ENCODE measurements at regions not wholly inside any gene's neighbourhood (a gene's known extent, or its start where the extent isn't known, plus 50 kb on each side); places are given as distances from the start of the nearest gene placed in this dataset.
"Not testable (repeated sequence)": the region's sequence is repeated elsewhere in the genome, so short reads cannot be mapped to it uniquely, and the experiment has no call there.

GRCh38 chr12:114500775-114501473 is 95.0 kb upstream of the TBX5 start:
- no peak for DNase-seq

GRCh38 chr12:114500131-114500530 is 94.2 kb upstream of the TBX5 start:
- DNase-seq, result no peak

GRCh38 chr12:114499338-114499737 is 93.4 kb upstream of the TBX5 start:
- DNase-seq, result no peak

DNA sequence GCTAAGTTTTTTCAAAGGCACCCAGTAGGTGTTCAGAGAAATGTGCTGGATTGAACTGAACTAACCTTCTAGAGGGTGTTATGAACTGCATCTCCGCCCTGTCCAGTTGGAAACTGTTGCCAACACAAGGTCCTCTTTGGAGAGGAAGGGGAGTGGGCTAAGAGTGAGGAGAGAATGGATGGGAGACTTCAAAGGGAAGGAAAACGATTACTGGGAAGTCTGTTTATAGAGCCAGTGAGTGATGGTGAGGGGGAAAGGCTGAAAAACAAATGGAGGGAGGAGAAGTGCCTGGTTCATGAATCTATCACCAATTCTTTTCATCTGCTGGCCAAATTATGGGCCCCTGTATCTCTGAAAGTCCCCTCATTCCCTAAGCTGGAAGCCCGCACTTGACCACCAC is 86.0 kb upstream of the TBX5 start:
- no peak for DNase-seq

GRCh38 chr12:114484822-114485459 is 79.0 kb upstream of the TBX5 start:
- DNase-seq, result not testable (repeated sequence)

GRCh38 chr12:114483996-114484395 is 78.1 kb upstream of the TBX5 start:
- no peak for DNase-seq

GRCh38 chr12:114481200-114481535 is 75.2 kb upstream of the TBX5 start:
- DNase-seq, result no peak

- no peak for DNase-seq
Measured at GRCh38 chr12:114480337-114481199, 74.6 kb upstream of the TBX5 start.

- no peak for DNase-seq
Measured at GRCh38 chr12:114479831-114480230, 73.9 kb upstream of the TBX5 start.

DNA sequence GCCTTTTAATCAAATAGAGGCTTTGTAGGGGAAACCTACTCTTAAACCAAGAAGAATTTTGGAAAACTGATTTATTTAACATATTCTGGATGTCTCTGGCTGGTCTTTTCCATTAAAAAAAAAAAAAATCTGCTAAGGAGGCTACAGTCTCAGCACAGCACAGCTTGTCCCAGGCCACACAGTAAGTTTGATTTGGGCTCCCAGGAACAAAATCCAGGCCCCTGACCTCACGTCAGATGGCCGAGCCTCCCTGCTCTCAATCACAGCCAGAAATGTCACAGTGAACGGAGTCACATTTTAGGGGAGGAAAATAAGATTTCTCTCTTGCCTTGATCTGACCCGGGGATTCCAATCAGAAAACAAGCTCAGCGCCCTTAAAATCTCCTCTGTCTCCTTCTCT is 72.9 kb upstream of the TBX5 start:
- no peak for DNase-seq

DNA sequence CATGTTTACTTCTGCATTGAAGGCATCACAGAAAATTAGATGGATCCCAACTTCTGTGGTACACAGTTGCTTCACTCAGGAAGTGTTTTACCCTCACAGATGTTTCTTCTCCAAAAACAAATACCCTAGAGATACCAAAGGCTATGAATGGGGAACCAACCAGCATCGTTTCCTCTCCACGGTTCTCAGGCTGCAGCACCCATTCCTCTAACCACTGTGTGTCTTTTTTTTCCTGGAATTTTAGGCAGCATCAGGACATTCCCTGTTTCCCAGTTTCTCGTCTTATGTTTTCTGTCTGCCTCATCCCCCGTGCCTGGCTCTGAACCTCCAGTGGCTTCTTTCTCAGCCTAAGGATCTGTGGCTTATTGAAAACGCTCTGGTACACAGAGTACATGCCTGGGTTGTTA is 72.0 kb upstream of the TBX5 start:
- no peak for DNase-seq

DNA sequence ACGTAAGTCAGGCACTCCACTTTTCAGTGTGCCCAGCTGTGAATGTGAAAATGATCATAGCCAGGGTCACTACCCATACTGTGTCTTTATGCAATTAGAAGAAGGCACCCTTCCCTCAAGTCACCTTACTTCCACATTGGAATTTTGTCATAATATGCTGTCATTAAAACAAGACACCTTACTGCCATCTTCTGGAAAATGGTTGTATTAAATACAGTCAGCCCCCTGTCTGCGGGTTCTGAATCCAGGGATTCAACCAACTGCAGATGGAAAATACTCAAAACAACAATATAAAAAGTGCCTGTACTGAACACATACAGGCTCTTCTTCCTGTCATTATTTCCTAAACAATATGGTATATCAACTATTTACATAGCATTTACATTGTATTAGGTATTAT is 70.2 kb upstream of the TBX5 start:
- DNase-seq, result peak; percentile 3

DNA sequence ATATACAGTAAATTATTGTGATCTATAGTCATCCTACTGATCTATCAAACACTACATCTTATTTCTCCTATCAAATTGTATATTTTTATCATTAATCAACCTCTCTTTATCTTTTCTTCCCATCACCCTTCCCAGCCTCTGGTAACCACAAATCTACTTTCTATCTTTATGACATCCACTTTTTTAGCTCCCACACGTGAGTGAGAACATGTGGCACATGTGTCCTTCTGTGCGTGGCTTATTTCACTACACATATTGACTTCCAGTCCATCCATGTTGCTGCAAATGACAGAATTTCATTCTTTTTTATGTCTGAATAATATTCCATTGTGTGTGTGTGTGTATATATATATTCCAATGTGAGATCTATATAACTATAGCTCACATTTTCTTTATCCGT is 67.8 kb upstream of the TBX5 start:
- no peak for DNase-seq

DNA sequence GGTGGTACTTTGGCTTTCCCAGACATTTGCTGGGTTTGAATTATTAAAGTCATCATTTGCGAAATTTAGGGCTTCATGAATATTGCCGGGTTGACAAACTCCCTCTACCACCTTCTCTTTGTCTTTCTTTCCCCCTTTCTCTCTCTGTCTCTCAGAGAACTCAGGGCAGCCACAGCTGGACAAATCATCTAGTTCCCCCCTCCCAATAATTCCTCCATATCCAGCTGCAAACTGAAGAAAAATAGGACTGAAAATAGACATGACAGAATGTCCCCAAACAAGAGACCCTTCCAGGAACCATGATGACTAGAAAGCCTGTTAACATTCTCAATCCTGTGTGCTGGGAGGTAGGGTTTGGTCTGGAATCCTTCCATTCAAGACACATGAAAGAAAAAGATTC is 67.1 kb upstream of the TBX5 start:
- no peak for DNase-seq

GRCh38 chr12:114457620-114458019 is 51.7 kb upstream of the TBX5 start:
- DNase-seq, result no peak
